ENCODE measurements at regions not wholly inside any gene's neighbourhood (a gene's known extent, or its start where the extent isn't known, plus 50 kb on each side); places are given as distances from the start of the nearest gene placed in this dataset.

GRCh38 chr11:37087650-37088572, 489.9 kb upstream of the RAG2 start:
- ChIA-PET POLR2A (no interaction called here), CTCF (no interaction called here)
- no peak for DNase-seq (ENCODE audit: low spot score)
- peaks cover 82% of the 10 kb centered on the region for H3K9me3 Mint-ChIP-seq
- no peak for ATAC-seq
- H3K27ac Mint-ChIP-seq, result no peak overlapping the region
- no peak overlapping the region for H3K4me3 Mint-ChIP-seq
- peaks cover 7% of the 10 kb centered on the region for H3K27me3 Mint-ChIP-seq (ENCODE audit: low read depth)
- H3K4me1 Mint-ChIP-seq, result no peaks in the 10 kb centered on the region
- H3K36me3 Mint-ChIP-seq, result peaks cover 61% of the 10 kb centered on the region
- TF ChIP-seq GRHL2 (CRISPR knock-in tag; IDR thresholded peaks at IDR 0.05; ENCODE audit: insufficient replicate concordance, severe bottlenecking) (no peak), RORB (CRISPR knock-in tag; IDR thresholded peaks at IDR 0.05) (no peak), HMGXB4 (CRISPR knock-in tag; IDR thresholded peaks at IDR 0.05) (no peak), NFYB (CRISPR knock-in tag; conservative IDR thresholded peaks at IDR 0.05; ENCODE audit: low read depth) (no peak), STAT6 (CRISPR knock-in tag; conservative IDR thresholded peaks at IDR 0.05; ENCODE audit: low read depth) (no peak), ZNF219 (CRISPR knock-in tag; IDR thresholded peaks at IDR 0.05; ENCODE audit: borderline replicate concordance) (no peak), USF2 (CRISPR knock-in tag; IDR thresholded peaks at IDR 0.05) (no peak), NR1H2 (CRISPR knock-in tag; IDR thresholded peaks at IDR 0.05) (no peak), ATF6 (CRISPR knock-in tag; IDR thresholded peaks at IDR 0.05) (no peak), ZNF425 (CRISPR knock-in tag; conservative IDR thresholded peaks at IDR 0.05) (no peak), ZNF232 (CRISPR knock-in tag; IDR thresholded peaks at IDR 0.05) (no peak), SMAD3 (CRISPR knock-in tag; IDR thresholded peaks at IDR 0.05; ENCODE audit: borderline replicate concordance) (no peak), MXD4 (CRISPR knock-in tag; IDR thresholded peaks at IDR 0.05; ENCODE audit: borderline replicate concordance) (no peak)
- TF ChIP-seq, protein P1, sequence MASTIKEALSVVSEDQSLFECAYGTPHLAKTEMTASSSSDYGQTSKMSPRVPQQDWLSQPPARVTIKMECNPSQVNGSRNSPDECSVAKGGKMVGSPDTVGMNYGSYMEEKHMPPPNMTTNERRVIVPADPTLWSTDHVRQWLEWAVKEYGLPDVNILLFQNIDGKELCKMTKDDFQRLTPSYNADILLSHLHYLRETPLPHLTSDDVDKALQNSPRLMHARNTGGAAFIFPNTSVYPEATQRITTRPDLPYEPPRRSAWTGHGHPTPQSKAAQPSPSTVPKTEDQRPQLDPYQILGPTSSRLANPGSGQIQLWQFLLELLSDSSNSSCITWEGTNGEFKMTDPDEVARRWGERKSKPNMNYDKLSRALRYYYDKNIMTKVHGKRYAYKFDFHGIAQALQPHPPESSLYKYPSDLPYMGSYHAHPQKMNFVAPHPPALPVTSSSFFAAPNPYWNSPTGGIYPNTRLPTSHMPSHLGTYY (CRISPR knock-in tag; IDR thresholded peaks at IDR 0.05), result no peak
- TF ChIP-seq, protein P2, sequence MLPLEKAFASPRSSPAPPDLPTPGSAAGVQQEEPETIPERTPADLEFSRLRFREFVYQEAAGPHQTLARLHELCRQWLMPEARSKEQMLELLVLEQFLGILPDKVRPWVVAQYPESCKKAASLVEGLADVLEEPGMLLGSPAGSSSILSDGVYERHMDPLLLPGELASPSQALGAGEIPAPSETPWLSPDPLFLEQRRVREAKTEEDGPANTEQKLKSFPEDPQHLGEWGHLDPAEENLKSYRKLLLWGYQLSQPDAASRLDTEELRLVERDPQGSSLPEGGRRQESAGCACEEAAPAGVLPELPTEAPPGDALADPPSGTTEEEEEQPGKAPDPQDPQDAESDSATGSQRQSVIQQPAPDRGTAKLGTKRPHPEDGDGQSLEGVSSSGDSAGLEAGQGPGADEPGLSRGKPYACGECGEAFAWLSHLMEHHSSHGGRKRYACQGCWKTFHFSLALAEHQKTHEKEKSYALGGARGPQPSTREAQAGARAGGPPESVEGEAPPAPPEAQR (CRISPR knock-in tag; IDR thresholded peaks at IDR 0.05), result no peak
- TF ChIP-seq, protein P3, sequence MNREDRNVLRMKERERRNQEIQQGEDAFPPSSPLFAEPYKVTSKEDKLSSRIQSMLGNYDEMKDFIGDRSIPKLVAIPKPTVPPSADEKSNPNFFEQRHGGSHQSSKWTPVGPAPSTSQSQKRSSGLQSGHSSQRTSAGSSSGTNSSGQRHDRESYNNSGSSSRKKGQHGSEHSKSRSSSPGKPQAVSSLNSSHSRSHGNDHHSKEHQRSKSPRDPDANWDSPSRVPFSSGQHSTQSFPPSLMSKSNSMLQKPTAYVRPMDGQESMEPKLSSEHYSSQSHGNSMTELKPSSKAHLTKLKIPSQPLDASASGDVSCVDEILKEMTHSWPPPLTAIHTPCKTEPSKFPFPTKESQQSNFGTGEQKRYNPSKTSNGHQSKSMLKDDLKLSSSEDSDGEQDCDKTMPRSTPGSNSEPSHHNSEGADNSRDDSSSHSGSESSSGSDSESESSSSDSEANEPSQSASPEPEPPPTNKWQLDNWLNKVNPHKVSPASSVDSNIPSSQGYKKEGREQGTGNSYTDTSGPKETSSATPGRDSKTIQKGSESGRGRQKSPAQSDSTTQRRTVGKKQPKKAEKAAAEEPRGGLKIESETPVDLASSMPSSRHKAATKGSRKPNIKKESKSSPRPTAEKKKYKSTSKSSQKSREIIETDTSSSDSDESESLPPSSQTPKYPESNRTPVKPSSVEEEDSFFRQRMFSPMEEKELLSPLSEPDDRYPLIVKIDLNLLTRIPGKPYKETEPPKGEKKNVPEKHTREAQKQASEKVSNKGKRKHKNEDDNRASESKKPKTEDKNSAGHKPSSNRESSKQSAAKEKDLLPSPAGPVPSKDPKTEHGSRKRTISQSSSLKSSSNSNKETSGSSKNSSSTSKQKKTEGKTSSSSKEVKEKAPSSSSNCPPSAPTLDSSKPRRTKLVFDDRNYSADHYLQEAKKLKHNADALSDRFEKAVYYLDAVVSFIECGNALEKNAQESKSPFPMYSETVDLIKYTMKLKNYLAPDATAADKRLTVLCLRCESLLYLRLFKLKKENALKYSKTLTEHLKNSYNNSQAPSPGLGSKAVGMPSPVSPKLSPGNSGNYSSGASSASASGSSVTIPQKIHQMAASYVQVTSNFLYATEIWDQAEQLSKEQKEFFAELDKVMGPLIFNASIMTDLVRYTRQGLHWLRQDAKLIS (CRISPR knock-in tag; IDR thresholded peaks at IDR 0.05; ENCODE audit: borderline replicate concordance), result no peak

Data from WTC11 (cell line).